Prostate gland (tissue), 2 donors: ENCODE measurements at regions not wholly inside any gene's neighbourhood (a gene's known extent, or its start where the extent isn't known, plus 50 kb on each side); places are given as distances from the start of the nearest gene placed in this dataset.

Source experiments
- DNase-seq: peaks from one replicate; pipeline ENCODE4 v3.0.0-alpha.2; 2019; ENCODE audit warnings: low spot score
- H3K27ac ChIP-seq, 2 donors: fragments of 200-600 bp; sonication (generic); 2 replicates each; pipeline ENCODE4 v1.5.1; 2017 to 2019
- H3K27me3 ChIP-seq: fragments of 200-600 bp; sonication (generic); replicated peaks from 2 replicates; pipeline ENCODE4 v1.5.1; 2019; ENCODE audit not compliant: insufficient read depth
- H3K36me3 ChIP-seq, 2 donors: fragments of 200-600 bp; sonication (generic); 1 replicate in 1 of 2; 2 replicates in 1 of 2; pipeline versions ENCODE4 v1.5.1 to v1.8.1; 2017 to 2019
- H3K4me1 ChIP-seq: fragments of 200-600 bp; sonication (generic); replicated peaks from 2 replicates; pipeline ENCODE4 v1.5.1; 2019
- H3K4me3 ChIP-seq, 2 donors: fragments of 200-600 bp; sonication (generic); 2 replicates each; pipeline ENCODE4 v1.5.1; 2017 to 2019
- H3K9me3 ChIP-seq: fragments of 200-600 bp; sonication (generic); 2 replicates; pipeline ENCODE4 v1.5.1; 2017
- CTCF ChIP-seq, 4 experiments: fragments of 200-600 bp in 2 of 4; fragments of 450-650 bp in 2 of 4; sonication (generic) in 2 of 4; IDR thresholded peaks; 1 replicate in 3 of 4; 2 replicates in 1 of 4; pipeline ENCODE4 v1.5.1; 2016 to 2019; ENCODE audit warnings: antibody characterized with exemption in 4 of 4, mild to moderate bottlenecking in 2 of 4, moderate library complexity in 2 of 4
- POLR2A ChIP-seq: fragments of 450-650 bp; IDR thresholded peaks from one replicate; pipeline ENCODE4 v1.6.1; 2016; ENCODE audit warnings: antibody characterized with exemption, mild to moderate bottlenecking
- POLR2AphosphoS5 ChIP-seq: sonication (generic); formaldehyde crosslinking; IDR thresholded peaks from one replicate; pipeline ENCODE4 v1.6.1; 2017; ENCODE audit warnings: antibody characterized with exemption
- WGBS: methylation state at CpG from one replicate; pipeline ENCODE4 v1.1.5; 2018; 5-methylcytosine and 5-hydroxymethylcytosine counted together
- intact Hi-C: fragments of 100-400 bp; cut with DNase I; formaldehyde crosslinking; loops from one replicate; pipeline ENCODE4 v1.14.2; 2022

GRCh38 chr16:65896448-65897153 is 469.9 kb upstream of the CDH5 start:
- H3K4me3 ChIP-seq, result no peak overlapping the region
- DNase-seq, result no peak
- WGBS, result 52% methylated on average over 6 of the region's 6 CpGs
- H3K27ac ChIP-seq, result no peak overlapping the region
- no peaks in the 10 kb centered on the region for H3K9me3 ChIP-seq
- no peaks in the 10 kb centered on the region for H3K4me1 ChIP-seq
- no peaks in the 10 kb centered on the region for H3K36me3 ChIP-seq
- H3K27me3 ChIP-seq, result no peaks in the 10 kb centered on the region
- no peak for TF ChIP-seq POLR2AphosphoS5
- intact Hi-C loops, result no loop called here

DNA sequence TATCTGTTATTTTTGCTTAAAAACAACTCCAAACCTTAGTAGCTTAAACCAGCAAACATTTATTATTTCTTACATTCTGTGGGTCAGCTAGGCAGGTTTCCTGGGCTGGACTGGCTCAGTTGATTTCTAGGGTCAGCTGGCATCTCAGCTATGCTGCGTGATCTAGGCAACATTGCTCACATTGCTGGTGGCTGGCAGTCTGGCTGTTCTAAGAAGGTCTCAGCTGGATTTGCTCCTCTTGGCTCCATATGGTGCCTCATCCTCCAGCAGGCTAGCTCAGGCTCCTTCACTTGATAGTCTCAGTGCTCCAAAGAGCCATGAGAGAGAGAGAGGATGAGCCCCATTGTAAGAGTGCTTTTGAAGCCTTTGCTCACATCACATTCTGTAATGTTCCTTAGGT is 470.6 kb upstream of the CDH5 start:
- Histone ChIP-seq H3K9me3 (no peaks in the 10 kb centered on the region), H3K4me1 (no peaks in the 10 kb centered on the region), H3K27me3 (no peaks in the 10 kb centered on the region), H3K36me3 (no peaks in the 10 kb centered on the region), H3K4me3 (no peak overlapping the region), H3K27ac (no peak overlapping the region)
- intact Hi-C loops, result no loop called here
- no peak for TF ChIP-seq POLR2A
- no peak for TF ChIP-seq CTCF (IDR thresholded peaks at IDR 0.05)
- no peak for TF ChIP-seq POLR2AphosphoS5
- DNase-seq, result no peak
- WGBS, result 100% methylated on average over 1 of the region's 1 CpG

DNA sequence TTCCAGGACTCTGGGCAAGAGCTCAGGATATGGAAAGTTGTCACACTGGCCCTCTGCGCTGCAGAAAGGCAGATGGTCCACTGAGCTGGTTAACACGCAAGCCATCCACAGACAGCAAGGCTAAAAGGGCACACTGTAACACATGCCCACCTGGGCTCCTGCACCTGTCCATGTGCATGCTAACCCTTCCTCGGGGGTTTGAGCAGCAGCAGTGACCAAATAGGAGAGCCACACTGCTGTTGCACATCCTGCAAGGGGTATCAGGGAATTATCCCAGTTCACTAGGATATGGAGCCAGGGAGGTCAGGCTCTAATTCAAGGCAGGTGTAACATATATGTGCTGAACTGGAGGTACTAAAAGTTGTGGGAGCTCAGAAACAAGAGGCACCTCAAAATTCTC is 471.0 kb upstream of the CDH5 start:
- intact Hi-C loops, result no loop called here
- H3K27me3 ChIP-seq, result no peaks in the 10 kb centered on the region
- no peaks in the 10 kb centered on the region for H3K4me1 ChIP-seq
- H3K9me3 ChIP-seq, result no peaks in the 10 kb centered on the region
- H3K36me3 ChIP-seq, result no peaks in the 10 kb centered on the region
- H3K4me3 ChIP-seq, result no peak overlapping the region
- no peak overlapping the region for H3K27ac ChIP-seq
- no peak for DNase-seq
- 85% methylated on average over 3 of the region's 3 CpGs for WGBS
- TF ChIP-seq POLR2A (no peak), POLR2AphosphoS5 (no peak), CTCF (IDR thresholded peaks at IDR 0.05) (no peak)

DNA sequence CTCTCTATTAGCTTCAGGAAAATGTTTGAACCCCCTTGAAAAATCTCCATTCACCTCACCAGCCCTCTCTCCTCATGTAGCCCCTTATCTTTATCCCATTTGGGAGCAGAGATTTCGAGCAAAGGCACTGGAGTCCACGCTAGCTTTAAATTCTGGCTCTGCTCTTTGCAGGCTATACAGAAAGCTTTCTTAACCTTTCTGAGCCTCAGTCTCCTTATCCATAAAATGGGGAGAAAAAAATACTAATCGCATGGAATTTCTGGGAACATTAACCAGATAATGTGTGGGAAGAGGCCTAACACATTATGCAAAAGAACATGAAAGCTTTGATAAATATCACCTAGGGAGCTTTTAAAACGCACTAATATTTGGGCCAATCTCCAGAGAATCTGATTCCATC is 476.3 kb upstream of the CDH5 start:
- Histone ChIP-seq H3K27me3 (no peaks in the 10 kb centered on the region), H3K36me3 (no peaks in the 10 kb centered on the region), H3K27ac (no peak overlapping the region), H3K4me3 (no peak overlapping the region), H3K4me1 (no peaks in the 10 kb centered on the region), H3K9me3 (no peaks in the 10 kb centered on the region)
- DNase-seq, result no peak
- WGBS, result 92% methylated on average over 4 of the region's 4 CpGs
- intact Hi-C loops, result no loop called here
- no peak for TF ChIP-seq POLR2AphosphoS5

GRCh38 chr16:65889533-65889966 is 476.9 kb upstream of the CDH5 start:
- no peaks in the 10 kb centered on the region for H3K9me3 ChIP-seq
- intact Hi-C loops, result no loop called here
- H3K36me3 ChIP-seq, result no peaks in the 10 kb centered on the region
- H3K27ac ChIP-seq, result no peak overlapping the region
- TF ChIP-seq CTCF (IDR thresholded peaks at IDR 0.05) (no peak), POLR2AphosphoS5 (peak; percentile 38), POLR2A (no peak)
- H3K4me1 ChIP-seq, result no peaks in the 10 kb centered on the region
- H3K4me3 ChIP-seq, result no peak overlapping the region
- no peaks in the 10 kb centered on the region for H3K27me3 ChIP-seq
- WGBS, result 63% methylated on average over 4 of the region's 4 CpGs
- DNase-seq, result peak; percentile 37

DNA sequence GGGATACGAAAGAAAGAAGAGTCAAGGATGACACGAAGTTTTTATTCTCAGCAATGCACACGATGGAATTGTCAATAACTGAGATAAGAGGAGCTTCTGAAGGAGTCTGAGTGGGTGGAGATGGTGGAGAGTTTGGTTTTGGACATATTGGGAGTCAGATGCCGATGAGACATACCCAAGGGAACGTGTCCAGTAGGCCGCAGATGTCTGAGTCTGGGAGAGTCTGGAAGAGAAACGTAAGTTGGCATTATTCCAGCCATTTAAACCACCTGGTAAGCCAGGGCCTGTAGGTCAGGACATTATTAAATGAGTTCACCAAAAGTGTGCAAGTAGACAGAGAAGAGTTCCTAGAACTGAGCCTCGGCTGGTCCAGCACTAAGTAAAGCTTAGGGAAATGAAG is 478.3 kb upstream of the CDH5 start:
- no peak for DNase-seq
- WGBS, result 84% methylated on average over 8 of the region's 8 CpGs
- H3K4me3 ChIP-seq, result no peak overlapping the region
- no peaks in the 10 kb centered on the region for H3K4me1 ChIP-seq
- no peaks in the 10 kb centered on the region for H3K27me3 ChIP-seq
- H3K36me3 ChIP-seq, result no peaks in the 10 kb centered on the region
- no peak overlapping the region for H3K27ac ChIP-seq
- intact Hi-C loops, result no loop called here
- no peaks in the 10 kb centered on the region for H3K9me3 ChIP-seq
- TF ChIP-seq POLR2AphosphoS5, result no peak
- TF ChIP-seq POLR2A, result no peak
- no peak for TF ChIP-seq CTCF (IDR thresholded peaks at IDR 0.05)
